Putamen (tissue), 1 donor: ENCODE measurements at regions not wholly inside any gene's neighbourhood (a gene's known extent, or its start where the extent isn't known, plus 50 kb on each side); places are given as distances from the start of the nearest gene placed in this dataset.
"Not testable (repeated sequence)": the region's sequence is repeated elsewhere in the genome, so short reads cannot be mapped to it uniquely, and the experiment has no call there.

Source experiments
- DNase-seq: peaks from one replicate; pipeline ENCODE4 v3.0.0-alpha.2; 2016; ENCODE audit warnings: low spot score

GRCh38 chr11:19627566-19627965, 85.1 kb upstream of the NAV2 start:
- DNase-seq: no peak

- no peak for DNase-seq
Observed at GRCh38 chr11:19625438-19625837, 87.2 kb upstream of the NAV2 start.

GRCh38 chr11:19617696-19618523, 94.7 kb upstream of the NAV2 start:
- no peak for DNase-seq

GRCh38 chr11:19615341-19616183, 97.1 kb upstream of the NAV2 start:
- no peak for DNase-seq

DNA sequence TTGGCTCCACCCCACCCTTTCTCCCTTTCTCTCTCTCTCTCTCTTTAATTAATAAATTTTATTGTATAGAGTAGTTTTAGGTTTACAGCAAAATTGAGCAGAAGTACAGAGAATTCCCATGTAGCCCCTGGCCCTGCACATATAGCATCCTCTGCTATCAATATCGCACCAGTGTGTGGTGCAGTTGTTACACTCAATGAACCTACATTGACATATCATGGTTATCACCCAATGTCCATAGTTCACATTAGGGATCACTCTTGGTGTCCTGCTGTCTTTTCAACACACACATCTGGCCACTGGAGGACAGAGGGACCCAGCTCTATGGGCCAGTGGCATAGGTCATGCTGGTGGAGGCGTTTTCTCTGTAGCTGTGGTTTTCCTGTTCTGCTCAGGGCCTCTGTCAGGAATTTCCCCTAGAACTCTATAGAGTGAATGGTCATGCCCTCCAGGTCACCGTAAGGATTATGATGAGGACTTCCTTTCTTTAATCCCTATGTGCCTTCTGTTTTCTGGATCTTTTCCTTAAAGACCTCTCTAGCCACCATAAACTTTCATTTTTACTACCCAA, 98.2 kb upstream of the NAV2 start:
- DNase-seq: no peak

GRCh38 chr11:19612025-19612424, 100.6 kb upstream of the NAV2 start:
- not testable (repeated sequence) for DNase-seq

DNA sequence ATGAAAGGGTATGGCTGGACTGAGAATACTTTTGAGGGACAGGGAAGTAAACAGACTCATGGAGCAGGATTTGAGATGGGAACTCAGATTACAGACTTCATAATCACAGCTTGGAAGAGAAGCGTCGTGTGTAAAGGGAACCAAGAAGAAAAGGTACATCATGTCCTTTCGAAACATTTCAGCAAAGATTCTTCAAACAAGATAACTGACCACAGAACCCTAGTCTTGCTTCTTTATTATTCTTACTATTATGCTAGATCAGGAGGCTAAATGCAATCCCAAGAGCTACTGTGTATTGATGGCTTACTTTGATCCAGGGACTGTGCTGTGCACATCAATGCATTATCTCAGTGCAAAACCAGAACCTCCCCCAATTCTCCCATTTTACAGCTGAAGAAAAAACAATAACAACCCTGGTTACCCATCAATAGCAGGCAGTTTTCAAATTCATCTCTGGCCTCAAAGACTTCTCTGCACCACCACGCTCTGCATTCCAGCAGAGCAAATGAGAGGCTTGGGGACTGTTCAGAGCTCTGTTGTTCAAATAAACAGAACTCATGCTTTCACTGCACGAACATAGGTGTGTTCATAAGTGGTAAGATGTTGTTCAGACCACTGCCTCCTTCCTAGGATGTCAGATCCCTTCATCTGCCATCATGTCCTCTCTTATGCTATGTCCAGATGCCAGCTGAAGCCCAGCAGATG, 104.8 kb upstream of the NAV2 start:
- no peak for DNase-seq

GRCh38 chr11:19606856-19607655, 105.6 kb upstream of the NAV2 start:
- no peak for DNase-seq

DNA sequence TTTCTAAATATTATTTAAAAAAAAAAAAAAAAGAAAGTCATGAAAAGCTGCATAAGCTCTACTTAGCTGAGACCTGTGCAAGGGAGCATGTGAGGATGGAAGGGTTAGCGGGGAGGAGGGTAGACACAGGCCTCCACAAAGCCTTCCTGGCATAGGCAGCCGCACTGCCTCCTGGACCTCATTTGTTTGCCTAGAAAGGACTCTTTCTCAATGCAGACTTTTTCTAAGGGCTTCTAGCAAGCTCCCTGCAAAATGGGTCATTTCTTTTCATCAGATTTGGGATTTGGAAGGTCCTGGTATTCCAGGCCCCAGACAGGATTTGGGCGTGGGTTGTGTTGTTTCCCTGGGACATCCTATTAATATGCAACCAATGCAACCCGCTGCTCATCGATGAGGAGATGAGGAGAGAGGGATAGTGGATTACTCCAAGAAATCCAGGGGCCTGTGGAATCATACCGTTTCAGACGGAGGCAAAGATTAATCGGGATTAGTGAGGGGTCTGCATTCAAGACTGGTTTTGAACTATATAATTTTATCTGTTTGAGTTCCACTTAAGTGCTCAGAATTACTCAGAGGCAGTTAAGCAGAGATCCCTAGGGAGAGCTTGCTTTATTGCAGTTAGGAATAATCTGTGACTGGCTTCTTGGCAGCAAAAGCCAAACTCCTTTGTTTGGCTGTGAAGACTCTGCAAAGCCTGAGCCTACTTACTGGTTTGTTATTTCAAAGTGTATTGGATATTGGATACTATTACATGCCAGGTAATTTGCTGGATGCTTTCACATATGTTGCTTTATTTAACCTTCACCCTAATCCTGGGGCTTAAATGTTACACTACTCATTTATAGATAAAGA, 106.9 kb upstream of the NAV2 start:
- no peak for DNase-seq

- DNase-seq: no peak
Observed at GRCh38 chr11:19604679-19605375, 107.8 kb upstream of the NAV2 start.

GRCh38 chr11:19603771-19604170, 108.9 kb upstream of the NAV2 start:
- no peak for DNase-seq

- no peak for DNase-seq
Observed at GRCh38 chr11:19602891-19603290, 109.7 kb upstream of the NAV2 start.

DNA sequence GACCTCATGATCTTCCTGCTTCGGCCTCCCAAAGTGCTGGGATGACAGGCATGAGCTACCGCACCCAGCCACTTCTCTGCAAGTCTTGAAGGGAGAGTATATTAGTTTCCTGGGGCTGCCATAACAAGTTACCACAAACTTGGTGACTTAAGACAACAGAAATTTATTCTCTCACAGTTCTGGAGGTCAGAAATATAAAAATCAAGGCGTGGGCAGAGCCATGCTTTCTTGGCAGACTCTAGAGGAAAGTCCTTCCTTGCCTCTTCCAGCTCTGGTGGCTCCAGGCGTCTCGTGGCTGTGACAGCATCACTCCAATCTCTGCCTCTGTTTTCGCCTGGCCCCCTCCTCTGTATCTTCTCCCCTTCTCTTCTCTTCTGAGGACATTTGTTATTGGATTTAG, 110.2 kb upstream of the NAV2 start:
- no peak for DNase-seq

- no peak for DNase-seq
Observed at GRCh38 chr11:19601235-19601634, 111.4 kb upstream of the NAV2 start.

- DNase-seq: no peak
Observed at GRCh38 chr11:19599681-19600080, 113.0 kb upstream of the NAV2 start.

DNA sequence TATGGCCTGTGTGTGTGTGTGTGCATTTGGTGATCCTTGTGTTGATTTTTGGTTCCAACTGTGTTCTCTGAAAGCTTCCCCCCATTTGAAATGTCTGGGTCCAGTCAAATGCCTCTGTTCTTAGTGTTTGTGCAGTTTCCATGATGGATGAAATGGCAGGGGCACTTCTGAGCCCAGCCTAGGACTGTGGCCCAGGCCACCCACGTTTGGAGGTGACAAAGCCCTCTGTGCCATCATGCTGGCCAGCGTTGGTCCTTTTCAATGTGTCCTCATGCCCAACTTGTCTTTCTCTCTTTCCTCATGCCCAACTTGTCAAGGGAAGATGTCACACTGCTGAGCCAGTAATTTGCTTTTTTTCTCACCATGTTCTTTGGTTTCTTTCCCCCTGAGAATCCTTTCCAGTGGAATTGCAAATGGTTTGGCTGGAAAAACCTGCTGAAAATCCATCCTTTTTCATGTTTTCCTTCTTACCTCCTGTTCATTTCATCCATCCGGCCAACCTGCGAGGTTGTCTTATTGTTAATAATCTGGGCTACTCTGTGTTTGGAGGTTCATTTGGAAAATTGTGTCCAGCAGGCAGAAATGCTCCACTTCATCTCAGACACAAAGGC, 113.7 kb upstream of the NAV2 start:
- no peak for DNase-seq

DNA sequence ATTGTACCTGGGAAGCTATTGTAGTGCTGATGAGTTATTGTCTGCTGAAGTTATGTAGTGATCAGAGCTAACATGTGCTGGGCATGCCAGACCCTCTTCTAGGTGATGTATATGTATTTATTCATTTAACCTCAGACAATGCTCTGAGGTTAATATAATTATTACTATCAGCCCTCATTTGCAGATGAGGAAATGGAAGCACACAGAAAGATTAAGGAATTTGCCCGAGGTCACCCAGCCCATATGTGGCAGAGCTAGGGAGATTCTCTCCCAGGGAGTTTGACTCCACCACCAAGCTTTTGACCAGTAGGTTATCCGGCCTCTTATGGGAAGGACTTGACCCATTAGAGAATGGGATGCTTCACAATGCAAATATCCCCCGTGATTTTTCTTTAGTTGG, 114.2 kb upstream of the NAV2 start:
- no peak for DNase-seq

GRCh38 chr11:19597876-19598275, 114.8 kb upstream of the NAV2 start:
- DNase-seq: no peak

- DNase-seq: no peak
Observed at GRCh38 chr11:19597206-19597605, 115.4 kb upstream of the NAV2 start.
